ENCODE measurements at regions not wholly inside any gene's neighbourhood (a gene's known extent, or its start where the extent isn't known, plus 50 kb on each side); places are given as distances from the start of the nearest gene placed in this dataset.

DNA sequence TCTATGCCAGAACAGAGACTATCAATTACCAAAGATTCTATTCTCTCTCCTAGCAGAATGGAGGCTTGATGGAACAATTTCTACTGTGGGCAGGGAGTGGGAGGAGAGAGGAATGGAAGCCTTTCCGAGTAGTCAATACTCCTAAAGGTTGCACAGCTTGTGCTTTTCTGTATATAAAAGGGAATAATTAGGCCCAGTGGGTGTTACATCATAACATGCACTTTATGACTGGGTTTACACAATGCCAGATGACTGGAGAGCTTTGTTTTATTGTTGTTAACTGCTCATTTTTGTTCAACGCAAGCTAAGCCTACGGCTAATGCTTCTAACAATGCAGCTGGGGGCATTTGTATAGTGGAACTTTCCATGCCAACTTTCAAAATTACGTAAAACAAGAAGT is 2237.9 kb upstream of the RAG2 start:
- 34% methylated on average over 4 of the region's 4 CpGs for WGBS (ENCODE audit: insufficient coverage, insufficient replicate concordance, low lambda C conversion rate, missing lambda C conversion rate)
- ATAC-seq, result no peak
- H3K36me3 ChIP-seq (ENCODE audit: control insufficient read depth in 2 of 2, insufficient read depth in 2 of 2, low read length in 1 of 2), result no peaks in the 10 kb centered on the region
- no peak for TF ChIP-seq NFYB (IDR thresholded peaks at IDR 0.05; ENCODE audit: insufficient read depth, low read depth, low read length)
- no peak for TF ChIP-seq ATF7 (IDR thresholded peaks at IDR 0.05; ENCODE audit: low read depth)
- no peak for TF ChIP-seq CHD1 (IDR thresholded peaks at IDR 0.05; ENCODE audit: low read depth, low read length)
- TF ChIP-seq KDM1A (IDR thresholded peaks at IDR 0.05; ENCODE audit: borderline replicate concordance), result no peak
- TF ChIP-seq, protein P1, sequence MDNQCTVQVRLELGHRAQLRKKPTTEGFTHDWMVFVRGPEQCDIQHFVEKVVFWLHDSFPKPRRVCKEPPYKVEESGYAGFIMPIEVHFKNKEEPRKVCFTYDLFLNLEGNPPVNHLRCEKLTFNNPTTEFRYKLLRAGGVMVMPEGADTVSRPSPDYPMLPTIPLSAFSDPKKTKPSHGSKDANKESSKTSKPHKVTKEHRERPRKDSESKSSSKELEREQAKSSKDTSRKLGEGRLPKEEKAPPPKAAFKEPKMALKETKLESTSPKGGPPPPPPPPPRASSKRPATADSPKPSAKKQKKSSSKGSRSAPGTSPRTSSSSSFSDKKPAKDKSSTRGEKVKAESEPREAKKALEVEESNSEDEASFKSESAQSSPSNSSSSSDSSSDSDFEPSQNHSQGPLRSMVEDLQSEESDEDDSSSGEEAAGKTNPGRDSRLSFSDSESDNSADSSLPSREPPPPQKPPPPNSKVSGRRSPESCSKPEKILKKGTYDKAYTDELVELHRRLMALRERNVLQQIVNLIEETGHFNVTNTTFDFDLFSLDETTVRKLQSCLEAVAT (IDR thresholded peaks at IDR 0.05), result no peak
- TF ChIP-seq TAF1 (IDR thresholded peaks at IDR 0.05; ENCODE audit: borderline replicate concordance, low read depth, low read length), result no peak
- TF ChIP-seq, protein P2, sequence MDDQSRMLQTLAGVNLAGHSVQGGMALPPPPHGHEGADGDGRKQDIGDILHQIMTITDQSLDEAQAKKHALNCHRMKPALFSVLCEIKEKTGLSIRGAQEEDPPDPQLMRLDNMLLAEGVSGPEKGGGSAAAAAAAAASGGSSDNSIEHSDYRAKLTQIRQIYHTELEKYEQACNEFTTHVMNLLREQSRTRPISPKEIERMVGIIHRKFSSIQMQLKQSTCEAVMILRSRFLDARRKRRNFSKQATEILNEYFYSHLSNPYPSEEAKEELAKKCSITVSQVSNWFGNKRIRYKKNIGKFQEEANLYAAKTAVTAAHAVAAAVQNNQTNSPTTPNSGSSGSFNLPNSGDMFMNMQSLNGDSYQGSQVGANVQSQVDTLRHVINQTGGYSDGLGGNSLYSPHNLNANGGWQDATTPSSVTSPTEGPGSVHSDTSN (IDR thresholded peaks at IDR 0.05; ENCODE audit: insufficient replicate concordance, low read depth, low read length), result no peak
- TF ChIP-seq NFYA (IDR thresholded peaks at IDR 0.05; ENCODE audit: borderline replicate concordance, low read depth, low read length), result no peak
- no peak for TF ChIP-seq RB1 (IDR thresholded peaks at IDR 0.05; ENCODE audit: borderline replicate concordance)
- TF ChIP-seq STAT1 (conservative IDR thresholded peaks at IDR 0.05), result no peak
- TF ChIP-seq SIX5 (IDR thresholded peaks at IDR 0.05; ENCODE audit: low read depth, low read length, severe bottlenecking), result no peak
- no peak for TF ChIP-seq GATAD2B (conservative IDR thresholded peaks at IDR 0.05; ENCODE audit: low read depth)
- CTCF ChIA-PET, result no interaction called here
- H3K27ac ChIP-seq (ENCODE audit: control insufficient read depth, insufficient read depth), result no peak overlapping the region
- no peaks in the 10 kb centered on the region for H3K9me3 ChIP-seq (replicated peaks; ENCODE audit: control insufficient read depth, insufficient read depth, low read length)
- H4K20me1 ChIP-seq (ENCODE audit: control insufficient read depth, insufficient read depth), result no peaks in the 10 kb centered on the region
- intact Hi-C loops (cut with micrococcal nuclease; ENCODE audit: unreplicated experiment) (no loop called here), in situ Hi-C loops (cut with MboI) (no loop called here)
- FAIRE-seq, result no peak
- H3K79me2 ChIP-seq (ENCODE audit: control insufficient read depth, insufficient read depth, low read length), result no peaks in the 10 kb centered on the region
- POLR2A ChIA-PET, result no interaction called here
- DNase-seq (ENCODE audit: low read depth, low spot score), result no peak
- BruUV-seq (replicated peaks), result no TSS peak
- no peaks in the 10 kb centered on the region for H3K4me1 ChIP-seq (ENCODE audit: control insufficient read depth, insufficient read depth, low read length)
- H3K4me2 ChIP-seq (ENCODE audit: control insufficient read depth, insufficient read depth), result no peak overlapping the region
- no peak overlapping the region for H3K9ac ChIP-seq (ENCODE audit: control insufficient read depth, insufficient read depth, low read length)
- H2AFZ ChIP-seq (ENCODE audit: control insufficient read depth, low read depth, low read length), result no peak overlapping the region
- SMC1A ChIA-PET (ENCODE audit: uncharacterized antibody, unreplicated experiment), result no interaction called here
- no peaks in the 10 kb centered on the region for H3K27me3 ChIP-seq (replicated peaks in 1 of 2; ENCODE audit: control insufficient read depth in 2 of 2, insufficient read depth in 2 of 2, low read length in 1 of 2)
- no peak overlapping the region for H3K4me3 ChIP-seq
- RAD21 ChIA-PET (ENCODE audit: unreplicated experiment), result no interaction called here

Measured in GM12878 (cell line).